ENCODE measurements at regions not wholly inside any gene's neighbourhood (a gene's known extent, or its start where the extent isn't known, plus 50 kb on each side); places are given as distances from the start of the nearest gene placed in this dataset.
A peak's percentile ranks its signal among the peaks of the same experiment; 100 is the strongest.

DNA sequence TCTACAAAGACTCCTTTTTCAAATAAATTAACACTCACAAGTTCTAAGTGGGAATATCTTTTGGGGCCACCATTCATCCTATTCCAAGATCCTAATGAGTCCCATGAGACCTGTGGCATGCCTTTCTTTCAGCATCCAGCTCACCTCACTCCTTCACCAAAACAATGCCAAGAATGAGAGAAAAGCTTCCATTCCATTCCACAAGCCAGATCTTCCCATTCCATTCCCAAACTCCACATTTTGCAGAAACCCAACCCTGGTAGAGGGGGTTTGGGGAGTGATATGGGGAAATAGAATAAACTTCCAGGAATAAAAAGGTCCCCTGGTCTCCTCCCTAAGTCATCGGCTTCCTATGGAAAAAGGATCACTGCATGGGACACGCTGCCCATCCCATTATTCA, 392.2 kb downstream of the NPIPA8 start:
- H3K9me3 ChIP-seq (replicated peaks), result no peaks in the 10 kb centered on the region
- no peak for DNase-seq (ENCODE audit: low read depth in 1 of 2, low spot score in 2 of 2)
- H3K27ac ChIP-seq, result no peak overlapping the region
- H3K36me3 ChIP-seq, result no peaks in the 10 kb centered on the region
- no peaks in the 10 kb centered on the region for H3K27me3 ChIP-seq (replicated peaks)
- no peaks in the 10 kb centered on the region for H3K4me1 ChIP-seq (replicated peaks)
- no peak overlapping the region for H3K4me3 ChIP-seq

DNA sequence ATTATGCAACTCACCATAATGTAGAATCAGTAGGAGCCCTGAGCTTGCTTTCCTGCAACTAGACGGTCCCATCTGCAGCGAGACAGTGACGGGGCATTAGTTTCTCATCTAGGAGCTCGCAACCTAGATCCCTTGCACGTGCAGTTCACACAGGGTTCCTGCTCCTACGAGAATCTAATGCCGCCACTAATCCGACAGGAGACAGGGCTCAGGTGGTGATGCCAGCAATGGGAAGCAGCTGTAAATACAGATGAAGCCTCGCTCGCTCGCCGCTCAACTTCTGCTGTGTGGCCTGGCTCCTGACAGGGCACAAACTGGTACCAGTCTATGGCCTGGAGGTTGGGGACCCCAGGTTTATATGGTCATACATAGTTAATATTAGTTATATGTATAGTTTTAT, 394.5 kb downstream of the NPIPA8 start:
- H3K4me3 ChIP-seq, result no peak overlapping the region
- H3K4me1 ChIP-seq (replicated peaks), result no peaks in the 10 kb centered on the region
- no peaks in the 10 kb centered on the region for H3K9me3 ChIP-seq (replicated peaks)
- no peak overlapping the region for H3K27ac ChIP-seq
- H3K36me3 ChIP-seq, result no peaks in the 10 kb centered on the region
- DNase-seq (ENCODE audit: low read depth in 1 of 2, low spot score in 2 of 2), result no peak
- no peaks in the 10 kb centered on the region for H3K27me3 ChIP-seq (replicated peaks)

DNA sequence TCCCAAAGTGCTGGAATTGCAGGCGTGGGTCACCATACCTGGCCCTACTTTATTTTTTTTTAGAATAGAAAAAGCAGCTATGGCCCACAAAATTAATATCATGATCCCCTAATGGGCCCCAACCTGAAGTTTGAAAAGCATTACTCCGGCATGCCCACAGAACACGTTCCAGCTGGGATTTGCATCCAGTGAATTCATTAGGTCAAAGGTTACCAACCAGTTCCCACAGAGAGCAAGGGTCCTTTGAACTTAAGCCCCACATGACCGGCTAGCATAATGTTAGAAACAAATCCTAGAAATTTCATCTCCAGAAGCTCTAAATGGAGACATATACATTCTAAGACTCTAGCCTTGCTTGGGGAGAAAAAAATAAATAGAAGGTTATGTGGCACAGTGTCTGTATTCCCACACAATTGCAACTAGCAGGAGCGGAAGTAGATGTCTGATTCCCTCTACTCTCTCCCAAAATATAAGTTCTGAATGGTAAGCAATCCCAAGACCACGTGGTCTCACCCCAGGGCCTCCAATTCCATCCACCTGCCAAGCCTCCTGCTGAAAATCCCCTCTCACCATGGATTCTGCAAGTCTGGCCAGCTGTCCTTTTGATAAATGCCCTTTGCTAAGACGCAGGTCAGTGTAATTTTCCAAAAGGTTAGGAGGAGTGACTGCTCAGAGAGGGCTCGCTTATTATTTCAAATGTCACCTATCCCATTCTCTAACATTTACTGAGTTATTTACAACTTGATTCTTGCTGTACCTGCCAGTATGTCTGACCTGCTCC, 395.8 kb downstream of the NPIPA8 start:
- DNase-seq (ENCODE audit: low read depth in 1 of 2, low spot score in 2 of 2), result no peak
- Histone ChIP-seq H3K27ac (no peak overlapping the region), H3K4me1 (replicated peaks) (no peaks in the 10 kb centered on the region), H3K4me3 (no peak overlapping the region), H3K27me3 (replicated peaks) (no peaks in the 10 kb centered on the region), H3K9me3 (replicated peaks) (no peaks in the 10 kb centered on the region), H3K36me3 (no peaks in the 10 kb centered on the region)

DNA sequence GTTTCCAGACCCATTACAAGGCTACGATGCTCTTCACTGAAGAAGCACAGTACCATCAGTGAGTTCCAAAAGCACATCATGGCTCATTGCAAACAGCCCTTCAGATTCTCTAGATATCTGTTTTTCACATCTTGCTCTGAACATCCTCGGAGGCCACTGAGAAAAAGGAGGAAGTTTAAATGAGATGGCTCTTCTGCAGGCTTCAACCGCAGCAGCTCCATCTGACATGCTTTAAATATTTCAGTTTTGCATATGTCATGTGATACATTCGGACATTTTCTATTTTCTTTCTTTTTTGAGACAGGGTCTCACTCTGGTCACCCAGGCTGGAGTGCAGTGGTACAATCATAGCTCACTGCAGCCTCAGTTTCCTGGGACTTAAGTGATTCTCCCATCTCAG, 396.8 kb downstream of the NPIPA8 start:
- Histone ChIP-seq H3K27ac (no peak overlapping the region), H3K4me3 (no peak overlapping the region), H3K27me3 (replicated peaks) (no peaks in the 10 kb centered on the region), H3K9me3 (replicated peaks) (no peaks in the 10 kb centered on the region), H3K4me1 (replicated peaks) (no peaks in the 10 kb centered on the region), H3K36me3 (no peaks in the 10 kb centered on the region)
- DNase-seq (ENCODE audit: low read depth in 1 of 2, low spot score in 2 of 2), result no peak

DNA sequence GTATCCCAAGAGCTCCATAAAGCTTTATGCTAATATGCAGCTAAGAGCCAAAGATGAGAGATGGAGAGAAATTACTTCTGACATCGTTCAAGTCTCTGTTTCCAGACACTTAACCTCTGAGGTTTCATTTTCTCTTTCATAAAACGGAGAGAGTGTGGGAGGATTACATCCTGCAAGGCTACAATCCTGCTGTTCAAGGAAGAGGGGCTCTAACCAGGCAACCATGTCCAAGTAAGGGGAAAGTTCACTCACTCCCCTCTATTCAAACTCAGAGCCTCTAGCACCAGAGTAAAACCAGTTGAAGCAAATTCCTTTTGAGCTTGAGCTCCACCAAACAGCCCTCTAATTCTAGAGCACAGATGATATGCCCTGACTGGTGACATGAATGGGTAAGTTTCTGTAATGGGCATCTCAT, 397.4 kb downstream of the NPIPA8 start:
- Histone ChIP-seq H3K27me3 (replicated peaks) (no peaks in the 10 kb centered on the region), H3K36me3 (no peaks in the 10 kb centered on the region), H3K4me3 (no peak overlapping the region), H3K4me1 (replicated peaks) (no peaks in the 10 kb centered on the region), H3K27ac (no peak overlapping the region), H3K9me3 (replicated peaks) (no peaks in the 10 kb centered on the region)
- no peak for DNase-seq (ENCODE audit: low read depth in 1 of 2, low spot score in 2 of 2)

DNA sequence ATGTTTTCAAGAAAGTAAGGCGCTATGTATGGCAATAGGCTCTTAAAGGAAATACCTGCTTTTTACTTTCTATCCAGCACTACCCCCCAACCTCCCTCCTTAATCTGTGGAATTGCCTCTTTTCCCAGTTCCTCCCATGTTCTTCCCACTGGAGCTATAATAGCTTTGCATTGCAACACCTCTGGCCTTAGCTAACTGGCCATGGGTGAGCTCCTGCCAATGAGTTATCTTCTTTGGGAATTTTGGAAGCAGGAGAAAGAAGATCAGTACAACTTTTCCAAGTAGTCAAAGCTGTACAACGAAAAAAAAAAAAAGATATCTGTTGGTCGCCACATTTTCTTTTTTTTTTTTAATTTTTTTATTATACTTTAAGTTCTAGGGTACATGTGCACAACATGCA, 398.0 kb downstream of the NPIPA8 start:
- no peaks in the 10 kb centered on the region for H3K36me3 ChIP-seq
- H3K4me1 ChIP-seq (replicated peaks), result no peaks in the 10 kb centered on the region
- no peaks in the 10 kb centered on the region for H3K27me3 ChIP-seq (replicated peaks)
- DNase-seq (ENCODE audit: low read depth in 1 of 2, low spot score in 2 of 2), result no peak
- no peaks in the 10 kb centered on the region for H3K9me3 ChIP-seq (replicated peaks)
- no peak overlapping the region for H3K4me3 ChIP-seq
- H3K27ac ChIP-seq, result no peak overlapping the region

DNA sequence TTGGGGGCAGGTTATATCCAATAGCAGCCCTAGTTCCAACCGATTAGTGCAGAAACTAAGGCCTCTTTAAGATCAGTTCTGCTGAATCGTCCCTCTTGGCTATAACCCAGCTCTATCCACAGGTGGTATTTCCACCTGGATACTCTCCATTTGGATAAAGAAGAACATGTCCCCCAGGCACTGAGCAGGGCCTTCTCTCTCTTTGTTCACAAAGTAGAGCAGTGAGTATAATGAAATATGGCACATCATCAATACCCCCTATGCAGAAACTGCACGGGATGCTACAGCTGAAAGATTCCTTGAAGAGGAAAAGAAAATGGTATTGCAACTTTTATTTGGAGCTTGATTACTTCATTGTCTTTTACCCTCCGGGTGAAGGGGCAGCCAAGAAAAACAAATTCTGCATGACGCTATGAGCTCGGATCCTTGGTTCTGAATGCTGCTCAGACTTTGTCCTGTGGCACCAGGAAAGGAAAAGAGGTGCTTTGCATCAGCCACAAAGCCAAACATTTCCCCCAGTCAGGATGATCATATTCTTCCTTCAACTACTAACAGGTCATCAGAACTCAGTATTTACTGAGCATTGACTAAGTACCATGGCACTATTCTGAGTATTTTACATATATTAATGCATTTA, 399.7 kb downstream of the NPIPA8 start:
- H3K27ac ChIP-seq, result no peak overlapping the region
- no peak overlapping the region for H3K4me3 ChIP-seq
- H3K36me3 ChIP-seq, result no peaks in the 10 kb centered on the region
- no peak for DNase-seq (ENCODE audit: low read depth in 1 of 2, low spot score in 2 of 2)
- H3K27me3 ChIP-seq (replicated peaks), result no peaks in the 10 kb centered on the region
- no peaks in the 10 kb centered on the region for H3K9me3 ChIP-seq (replicated peaks)
- H3K4me1 ChIP-seq (replicated peaks), result no peaks in the 10 kb centered on the region

DNA sequence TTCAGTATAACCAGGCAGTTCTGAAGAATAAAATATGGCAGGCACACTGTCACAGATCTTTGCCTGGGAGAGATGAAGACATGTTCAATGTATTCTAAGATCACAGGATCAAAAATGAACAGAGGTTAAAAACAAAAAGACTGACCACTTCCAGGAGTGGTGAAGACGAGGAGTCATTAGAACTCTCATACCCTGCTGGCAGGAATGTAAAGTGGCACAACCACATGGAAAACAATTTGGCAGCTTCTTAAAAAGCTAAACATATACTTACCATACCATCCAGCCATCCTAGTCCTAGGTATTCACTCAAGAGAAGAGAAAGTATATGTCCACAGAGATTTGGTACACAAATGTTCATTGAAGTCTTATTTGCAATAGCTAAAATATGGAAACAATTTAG, 406.3 kb downstream of the NPIPA8 start:
- Histone ChIP-seq H3K4me3 (no peak overlapping the region), H3K4me1 (replicated peaks) (no peaks in the 10 kb centered on the region)
- no peak for DNase-seq (ENCODE audit: low read depth in 1 of 2, low spot score in 2 of 2)

DNA sequence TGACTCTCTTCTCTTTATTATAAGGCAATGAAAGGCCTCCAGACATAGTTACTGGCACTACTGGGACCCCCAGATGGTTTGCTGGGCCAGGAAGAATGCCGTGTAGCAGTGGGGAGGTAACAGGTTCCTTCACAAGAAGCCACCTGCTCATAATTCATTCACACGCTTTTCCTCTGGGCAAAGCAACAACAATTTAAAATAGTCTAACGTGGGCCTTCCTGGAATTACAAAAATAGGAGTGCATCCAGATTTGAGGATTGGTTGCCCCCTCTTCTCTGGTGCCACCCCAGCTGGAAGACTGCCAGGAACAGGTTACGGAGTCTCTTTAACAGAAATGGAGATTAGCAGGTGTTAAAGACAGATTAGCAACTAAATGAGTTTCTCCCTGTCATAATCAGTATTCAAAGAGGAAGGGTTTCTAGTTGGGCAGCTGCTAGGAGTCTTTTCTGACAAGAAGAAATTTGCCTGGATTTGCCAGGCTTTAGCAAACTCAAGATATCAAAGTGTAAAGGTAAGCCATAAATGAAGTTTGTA, 409.6 kb downstream of the NPIPA8 start:
- H3K4me3 ChIP-seq, result no peak overlapping the region
- H3K27ac ChIP-seq, result no peak overlapping the region
- DNase-seq (ENCODE audit: low read depth in 1 of 2, low spot score in 2 of 2), result no peak
- H3K27me3 ChIP-seq (replicated peaks), result no peaks in the 10 kb centered on the region
- no peaks in the 10 kb centered on the region for H3K4me1 ChIP-seq (replicated peaks)
- no peaks in the 10 kb centered on the region for H3K36me3 ChIP-seq
- no peaks in the 10 kb centered on the region for H3K9me3 ChIP-seq (replicated peaks)

More for the DNA sequence above, 406.3 kb downstream of the NPIPA8 start:
- no peak overlapping the region for H3K27ac ChIP-seq
- H3K9me3 ChIP-seq (replicated peaks), result no peaks in the 10 kb centered on the region
- H3K36me3 ChIP-seq, result no peaks in the 10 kb centered on the region
- H3K27me3 ChIP-seq (replicated peaks), result no peaks in the 10 kb centered on the region

DNA sequence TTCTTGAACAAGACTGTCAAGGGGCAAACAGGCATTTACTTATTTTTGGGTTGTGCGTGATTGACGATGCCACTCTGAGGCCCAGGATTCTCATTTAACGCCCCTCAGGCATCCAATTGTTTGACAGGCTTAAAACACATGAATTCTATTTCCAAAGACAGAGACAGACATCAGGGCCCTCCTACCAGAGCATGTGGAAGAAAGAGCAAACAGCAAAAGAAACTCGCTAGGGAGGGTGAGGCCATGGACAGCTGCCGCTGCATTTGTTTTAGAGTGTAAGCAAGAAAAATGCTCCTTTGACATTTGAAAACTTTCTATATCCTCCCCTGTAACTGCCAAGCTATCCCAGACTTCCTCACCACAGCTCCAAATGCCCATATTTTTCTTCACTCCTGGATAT, 410.1 kb downstream of the NPIPA8 start:
- Histone ChIP-seq H3K36me3 (no peaks in the 10 kb centered on the region), H3K9me3 (replicated peaks) (no peaks in the 10 kb centered on the region), H3K27ac (no peak overlapping the region), H3K4me3 (no peak overlapping the region), H3K4me1 (replicated peaks) (no peaks in the 10 kb centered on the region), H3K27me3 (replicated peaks) (no peaks in the 10 kb centered on the region)
- no peak for DNase-seq (ENCODE audit: low read depth in 1 of 2, low spot score in 2 of 2)

DNA sequence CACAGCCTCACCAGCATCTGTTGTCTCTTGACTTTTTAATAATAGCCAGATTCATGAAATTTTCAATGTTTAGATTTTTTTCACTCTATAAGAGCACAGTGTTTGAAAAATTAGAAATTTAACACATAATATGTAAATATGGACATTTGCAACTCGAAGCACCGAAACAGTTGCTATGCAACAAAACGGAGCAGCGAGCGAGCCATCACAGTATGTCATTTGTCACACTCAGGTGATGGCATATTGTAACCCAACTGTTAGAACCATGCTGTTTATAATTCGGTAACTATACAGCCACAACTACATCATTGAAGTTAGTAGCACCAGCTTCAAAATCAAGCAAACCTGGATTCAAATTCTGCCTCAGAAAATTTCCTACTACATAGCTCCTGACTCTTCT, 410.8 kb downstream of the NPIPA8 start:
- Histone ChIP-seq H3K27me3 (replicated peaks) (no peaks in the 10 kb centered on the region), H3K9me3 (replicated peaks) (no peaks in the 10 kb centered on the region)
- DNase-seq (ENCODE audit: low read depth in 1 of 2, low spot score in 2 of 2), result no peak

DNA sequence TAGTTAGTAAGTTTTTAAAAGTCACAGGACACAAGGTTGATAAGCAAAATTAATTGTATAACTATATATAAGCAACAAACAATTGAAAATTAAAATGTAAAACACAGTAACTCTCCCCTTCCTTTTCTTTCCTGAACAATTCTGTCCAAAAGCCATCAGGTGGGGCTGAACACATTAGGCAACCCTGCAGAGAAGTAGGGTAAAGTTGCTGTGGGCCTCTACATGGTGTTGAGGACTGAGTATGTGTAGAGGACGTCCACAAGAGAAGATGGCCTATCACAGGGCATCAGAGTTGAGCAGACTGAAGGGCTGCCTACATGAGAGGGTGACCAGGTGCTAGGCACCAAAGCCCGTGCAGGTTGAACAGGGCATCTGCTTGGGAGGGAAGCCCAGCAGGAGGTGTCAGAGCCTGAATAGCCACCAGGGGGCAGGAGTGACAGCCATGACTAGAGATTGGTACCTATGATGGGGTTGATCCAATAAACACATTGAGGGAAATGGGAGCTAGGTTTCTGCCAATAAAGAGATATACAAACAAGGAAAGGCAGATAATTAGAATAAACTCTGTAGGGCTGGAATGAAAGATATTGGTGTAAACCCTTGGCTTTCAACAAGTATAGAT, 415.1 kb downstream of the NPIPA8 start:
- H3K4me3 ChIP-seq, result no peak overlapping the region
- H3K4me1 ChIP-seq (replicated peaks), result no peaks in the 10 kb centered on the region
- DNase-seq (ENCODE audit: low read depth in 1 of 2, low spot score in 2 of 2), result peak; percentile 22 to 53
- H3K36me3 ChIP-seq, result no peaks in the 10 kb centered on the region
- no peaks in the 10 kb centered on the region for H3K9me3 ChIP-seq (replicated peaks)
- no peak overlapping the region for H3K27ac ChIP-seq
- H3K27me3 ChIP-seq (replicated peaks), result no peaks in the 10 kb centered on the region

More for the DNA sequence above, 410.8 kb downstream of the NPIPA8 start:
- Histone ChIP-seq H3K4me1 (replicated peaks) (no peaks in the 10 kb centered on the region), H3K4me3 (no peak overlapping the region), H3K36me3 (no peaks in the 10 kb centered on the region), H3K27ac (no peak overlapping the region)

DNA sequence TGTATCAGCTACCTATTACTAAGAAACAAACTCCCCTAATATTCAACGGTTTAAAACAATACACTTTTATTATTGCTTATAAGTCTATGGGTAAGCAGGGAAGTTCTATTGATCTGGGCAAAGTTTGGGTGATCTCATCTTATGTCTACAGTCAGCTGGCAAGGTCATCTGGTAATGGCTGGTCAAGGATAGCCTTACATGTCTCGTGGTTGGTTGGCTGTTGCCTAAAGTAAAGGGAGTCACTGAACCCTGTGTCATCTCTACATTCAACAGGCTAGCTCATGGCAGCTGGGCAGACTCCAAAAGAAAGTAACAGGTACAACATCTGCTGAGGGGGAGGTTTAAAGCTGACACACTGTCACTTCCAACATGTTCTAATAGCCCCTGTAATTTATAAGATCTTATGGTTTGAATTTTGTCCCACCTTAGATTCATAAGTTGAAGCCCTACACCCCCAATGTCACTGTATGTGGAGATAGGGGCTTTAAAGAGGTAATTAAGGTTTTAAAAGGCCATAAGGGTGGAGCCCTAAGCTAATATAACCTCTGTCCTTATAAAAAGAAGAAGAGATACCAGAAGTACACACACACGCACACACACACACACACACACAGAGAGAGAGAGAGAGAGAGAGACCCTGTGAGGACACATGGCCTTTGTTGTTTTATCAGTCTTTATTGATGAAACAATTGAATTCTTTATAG, 419.1 kb downstream of the NPIPA8 start:
- Histone ChIP-seq H3K27me3 (replicated peaks) (no peaks in the 10 kb centered on the region), H3K27ac (no peak overlapping the region), H3K4me1 (replicated peaks) (no peaks in the 10 kb centered on the region), H3K9me3 (replicated peaks) (no peaks in the 10 kb centered on the region), H3K36me3 (no peaks in the 10 kb centered on the region), H3K4me3 (no peak overlapping the region)
- DNase-seq (ENCODE audit: low read depth in 1 of 2, low spot score in 2 of 2), result no peak

DNA sequence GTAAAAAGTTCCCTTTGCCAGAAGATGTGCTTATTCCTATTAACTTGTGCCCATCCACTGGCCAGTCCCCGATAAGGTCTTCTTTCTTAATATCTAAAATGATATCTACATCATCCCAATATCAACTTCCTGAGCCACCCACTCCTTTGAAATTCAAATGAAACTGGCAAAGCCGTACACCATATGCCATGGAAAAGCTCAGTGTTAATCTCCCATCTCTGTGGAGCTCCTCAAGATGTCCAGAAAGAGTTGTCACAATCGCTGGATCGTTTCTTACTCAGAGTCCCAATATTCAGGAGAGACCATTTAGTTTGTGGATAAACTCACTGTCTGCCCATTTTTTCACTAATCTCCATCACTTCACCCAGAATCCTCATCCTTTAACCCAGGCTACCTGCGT, 420.7 kb downstream of the NPIPA8 start:
- no peaks in the 10 kb centered on the region for H3K27me3 ChIP-seq (replicated peaks)
- H3K27ac ChIP-seq, result no peak overlapping the region
- no peaks in the 10 kb centered on the region for H3K4me1 ChIP-seq (replicated peaks)
- no peaks in the 10 kb centered on the region for H3K9me3 ChIP-seq (replicated peaks)
- no peak for DNase-seq (ENCODE audit: low read depth in 1 of 2, low spot score in 2 of 2)
- no peak overlapping the region for H3K4me3 ChIP-seq
- no peaks in the 10 kb centered on the region for H3K36me3 ChIP-seq
